HL-60 (cell line): ENCODE measurements at regions not wholly inside any gene's neighbourhood (a gene's known extent, or its start where the extent isn't known, plus 50 kb on each side); places are given as distances from the start of the nearest gene placed in this dataset.
A peak's percentile ranks its signal among the peaks of the same experiment; 100 is the strongest.

Experiments used
- DNase-seq, 2 experiments: peaks; one replicate each; pipeline ENCODE4 v3.0.0-alpha.2; 2010 to 2020; ENCODE audit warnings: low read depth in 1 of 2, low spot score in 1 of 2
- H3K27ac ChIP-seq: fragments of 250-450 bp; sonication (Bioruptor Pico); replicated peaks from 2 replicates; pipeline ENCODE4 v1.5.1; 2020; ENCODE audit warnings: mild to moderate bottlenecking, moderate library complexity
- H3K27me3 ChIP-seq: fragments of 250-450 bp; sonication (Bioruptor Pico); 2 replicates; pipeline ENCODE4 v1.5.1; 2021; ENCODE audit warnings: mild to moderate bottlenecking, moderate library complexity; ENCODE audit not compliant: insufficient read depth, poor library complexity, severe bottlenecking
- H3K4me3 ChIP-seq: replicated peaks from 2 replicates; pipeline ENCODE4 v1.5.1; 2011; ENCODE audit warnings: mild to moderate bottlenecking, control low read depth, low read length; ENCODE audit not compliant: insufficient read depth
- GABPA ChIP-seq: IDR thresholded peaks from 2 replicates; pipeline ENCODE4 v1.6.1; 2012; ENCODE audit warnings: low read depth
- POLR2AphosphoS5 ChIP-seq: IDR thresholded peaks from 2 replicates; pipeline ENCODE4 v1.6.1; 2012; ENCODE audit warnings: low read depth
- SPI1 ChIP-seq: IDR thresholded peaks from 2 replicates; pipeline ENCODE4 v1.6.1; 2012; ENCODE audit warnings: low read depth, mild to moderate bottlenecking, borderline replicate concordance
- TF ChIP-seq, protein P1 (sequence below): IDR thresholded peaks from one replicate; pipeline ENCODE4 v1.5.1; 2011; ENCODE audit warnings: low read length, control low read depth, inconsistent platforms; ENCODE audit not compliant: insufficient read depth
- TF ChIP-seq, protein P2 (sequence below): IDR thresholded peaks from 2 replicates; pipeline ENCODE4 v1.6.1; 2012; ENCODE audit warnings: low read depth; ENCODE audit not compliant: insufficient replicate concordance

DNA sequence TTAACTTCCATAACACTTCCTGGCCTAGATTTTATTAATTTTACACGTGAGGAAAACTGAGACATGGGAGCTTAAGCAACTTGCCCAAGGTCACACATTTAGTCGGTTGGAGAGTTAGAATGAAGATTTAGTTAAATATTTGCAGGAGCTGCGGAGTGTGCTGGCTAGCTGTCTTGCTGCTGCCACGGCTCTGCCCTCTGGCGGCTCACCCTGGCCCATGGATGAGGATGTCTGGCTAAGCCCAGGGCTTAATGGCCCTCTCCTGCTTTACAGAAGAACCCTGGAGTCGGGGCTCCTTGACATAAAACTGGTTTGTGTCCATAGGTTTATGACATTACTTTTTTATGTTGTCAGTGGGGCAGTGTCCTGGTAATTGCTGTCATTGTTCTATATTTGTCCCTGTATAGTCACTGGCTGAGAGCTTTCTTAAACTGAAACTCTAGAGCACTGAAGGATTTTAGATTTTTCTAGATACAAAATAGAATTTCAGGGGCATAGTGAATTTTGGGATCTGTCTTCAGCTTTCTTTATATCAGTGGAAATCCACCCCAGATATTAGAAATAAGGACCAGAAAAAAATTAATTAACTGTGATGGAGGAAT is 88.9 kb upstream of the WLS start:
- DNase-seq = peak in 1 of 2 experiments; percentile 13
- H3K27ac ChIP-seq = no peak overlapping the region
- TF ChIP-seq, protein P1, sequence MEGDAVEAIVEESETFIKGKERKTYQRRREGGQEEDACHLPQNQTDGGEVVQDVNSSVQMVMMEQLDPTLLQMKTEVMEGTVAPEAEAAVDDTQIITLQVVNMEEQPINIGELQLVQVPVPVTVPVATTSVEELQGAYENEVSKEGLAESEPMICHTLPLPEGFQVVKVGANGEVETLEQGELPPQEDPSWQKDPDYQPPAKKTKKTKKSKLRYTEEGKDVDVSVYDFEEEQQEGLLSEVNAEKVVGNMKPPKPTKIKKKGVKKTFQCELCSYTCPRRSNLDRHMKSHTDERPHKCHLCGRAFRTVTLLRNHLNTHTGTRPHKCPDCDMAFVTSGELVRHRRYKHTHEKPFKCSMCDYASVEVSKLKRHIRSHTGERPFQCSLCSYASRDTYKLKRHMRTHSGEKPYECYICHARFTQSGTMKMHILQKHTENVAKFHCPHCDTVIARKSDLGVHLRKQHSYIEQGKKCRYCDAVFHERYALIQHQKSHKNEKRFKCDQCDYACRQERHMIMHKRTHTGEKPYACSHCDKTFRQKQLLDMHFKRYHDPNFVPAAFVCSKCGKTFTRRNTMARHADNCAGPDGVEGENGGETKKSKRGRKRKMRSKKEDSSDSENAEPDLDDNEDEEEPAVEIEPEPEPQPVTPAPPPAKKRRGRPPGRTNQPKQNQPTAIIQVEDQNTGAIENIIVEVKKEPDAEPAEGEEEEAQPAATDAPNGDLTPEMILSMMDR = no peak
- no peak for TF ChIP-seq SPI1
- TF ChIP-seq POLR2AphosphoS5 = no peak
- TF ChIP-seq, protein P2, sequence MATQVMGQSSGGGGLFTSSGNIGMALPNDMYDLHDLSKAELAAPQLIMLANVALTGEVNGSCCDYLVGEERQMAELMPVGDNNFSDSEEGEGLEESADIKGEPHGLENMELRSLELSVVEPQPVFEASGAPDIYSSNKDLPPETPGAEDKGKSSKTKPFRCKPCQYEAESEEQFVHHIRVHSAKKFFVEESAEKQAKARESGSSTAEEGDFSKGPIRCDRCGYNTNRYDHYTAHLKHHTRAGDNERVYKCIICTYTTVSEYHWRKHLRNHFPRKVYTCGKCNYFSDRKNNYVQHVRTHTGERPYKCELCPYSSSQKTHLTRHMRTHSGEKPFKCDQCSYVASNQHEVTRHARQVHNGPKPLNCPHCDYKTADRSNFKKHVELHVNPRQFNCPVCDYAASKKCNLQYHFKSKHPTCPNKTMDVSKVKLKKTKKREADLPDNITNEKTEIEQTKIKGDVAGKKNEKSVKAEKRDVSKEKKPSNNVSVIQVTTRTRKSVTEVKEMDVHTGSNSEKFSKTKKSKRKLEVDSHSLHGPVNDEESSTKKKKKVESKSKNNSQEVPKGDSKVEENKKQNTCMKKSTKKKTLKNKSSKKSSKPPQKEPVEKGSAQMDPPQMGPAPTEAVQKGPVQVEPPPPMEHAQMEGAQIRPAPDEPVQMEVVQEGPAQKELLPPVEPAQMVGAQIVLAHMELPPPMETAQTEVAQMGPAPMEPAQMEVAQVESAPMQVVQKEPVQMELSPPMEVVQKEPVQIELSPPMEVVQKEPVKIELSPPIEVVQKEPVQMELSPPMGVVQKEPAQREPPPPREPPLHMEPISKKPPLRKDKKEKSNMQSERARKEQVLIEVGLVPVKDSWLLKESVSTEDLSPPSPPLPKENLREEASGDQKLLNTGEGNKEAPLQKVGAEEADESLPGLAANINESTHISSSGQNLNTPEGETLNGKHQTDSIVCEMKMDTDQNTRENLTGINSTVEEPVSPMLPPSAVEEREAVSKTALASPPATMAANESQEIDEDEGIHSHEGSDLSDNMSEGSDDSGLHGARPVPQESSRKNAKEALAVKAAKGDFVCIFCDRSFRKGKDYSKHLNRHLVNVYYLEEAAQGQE = no peak
- TF ChIP-seq GABPA = no peak
- H3K4me3 ChIP-seq = no peak overlapping the region
- H3K27me3 ChIP-seq = no peaks in the 10 kb centered on the region

DNA sequence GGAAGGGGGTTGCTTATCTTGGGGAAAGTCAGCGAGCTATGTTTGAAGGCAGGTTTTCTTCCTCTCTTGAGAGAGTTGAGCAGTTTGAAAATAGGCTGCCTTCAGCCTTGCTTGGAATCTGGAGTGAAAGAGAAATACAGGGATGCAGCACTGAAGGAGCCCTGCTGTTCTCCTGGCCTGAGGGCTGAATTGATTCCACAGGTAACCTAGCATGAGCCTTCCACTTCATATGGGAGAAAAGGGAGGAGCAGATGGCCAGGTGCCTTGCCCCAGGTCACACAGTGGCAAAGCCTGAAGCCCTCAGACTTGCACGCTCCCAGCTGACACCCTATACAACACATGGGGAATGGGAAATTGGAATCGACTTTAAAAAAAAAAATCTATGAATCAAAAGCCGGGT is 88.0 kb upstream of the WLS start:
- DNase-seq = no peak
- Histone ChIP-seq H3K4me3 (no peak overlapping the region), H3K27ac (no peak overlapping the region), H3K27me3 (no peaks in the 10 kb centered on the region)
- no peak for TF ChIP-seq GABPA
- TF ChIP-seq, protein P2 = no peak
- TF ChIP-seq SPI1 = no peak
- TF ChIP-seq, protein P1 = no peak

DNA sequence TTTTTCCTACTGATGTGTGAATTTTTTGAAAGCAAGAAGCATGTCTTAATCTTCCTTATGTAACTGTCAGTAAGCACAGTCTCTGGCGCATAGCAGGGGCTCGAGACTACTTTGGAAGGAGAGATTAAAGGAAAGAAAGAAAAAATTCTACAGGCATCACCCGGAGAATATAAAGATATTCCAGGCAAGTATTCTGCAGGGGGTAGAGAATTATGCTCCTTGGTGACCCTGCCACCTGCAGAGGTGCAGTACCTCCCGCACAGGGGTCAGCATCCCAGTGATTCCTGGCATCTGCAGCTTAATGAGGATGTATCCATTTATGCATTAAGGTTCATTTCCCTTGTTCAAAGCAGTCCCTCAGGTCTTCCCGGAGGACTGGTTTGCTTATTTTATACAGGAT is 87.6 kb upstream of the WLS start:
- TF ChIP-seq GABPA = no peak
- no peak for TF ChIP-seq POLR2AphosphoS5
- no peak for TF ChIP-seq SPI1
- TF ChIP-seq, protein P1 = no peak
- TF ChIP-seq, protein P2 = no peak
- no peaks in the 10 kb centered on the region for H3K27me3 ChIP-seq
- no peak for DNase-seq
- no peak overlapping the region for H3K27ac ChIP-seq
- H3K4me3 ChIP-seq = no peak overlapping the region
